Vagina (tissue), 2 donors: ENCODE measurements at regions not wholly inside any gene's neighbourhood (a gene's known extent, or its start where the extent isn't known, plus 50 kb on each side); places are given as distances from the start of the nearest gene placed in this dataset.

ENCODE experiments used
- DNase-seq, 2 donors: peaks; one replicate each; pipeline ENCODE4 v3.0.0-alpha.2; 2017; ENCODE audit errors: extremely low spot score in 2 of 2
- H3K27ac ChIP-seq: fragments of 200-600 bp; sonication (generic); one replicate; pipeline ENCODE4 v1.5.1; 2019
- H3K27me3 ChIP-seq: fragments of 200-600 bp; sonication (generic); one replicate; pipeline ENCODE4 v1.5.1; 2019
- H3K36me3 ChIP-seq, 2 donors: fragments of 200-600 bp; sonication (generic); one replicate each; pipeline ENCODE4 v1.5.1; 2017 to 2019
- H3K4me1 ChIP-seq: fragments of 200-600 bp; sonication (generic); one replicate; pipeline ENCODE4 v1.5.1; 2019
- H3K4me3 ChIP-seq, 2 donors: fragments of 200-600 bp; sonication (generic); 1 replicate in 1 of 2; 2 replicates in 1 of 2; pipeline ENCODE4 v1.5.1; 2016 to 2019
- H3K9me3 ChIP-seq: fragments of 200-600 bp; sonication (generic); one replicate; pipeline ENCODE4 v1.5.1; 2019
- CTCF ChIP-seq, 3 experiments: fragments of 450-650 bp in 2 of 3; fragments of 200-600 bp in 1 of 3; sonication (generic) in 1 of 3; IDR thresholded peaks; one replicate each; pipeline ENCODE4 v1.5.1; 2017 to 2019; ENCODE audit warnings: antibody characterized with exemption in 3 of 3, mild to moderate bottlenecking in 2 of 3, moderate library complexity in 2 of 3
- POLR2A ChIP-seq, 2 donors: fragments of 450-650 bp; IDR thresholded peaks; one replicate each; pipeline ENCODE4 v1.6.1; 2017; ENCODE audit warnings: antibody characterized with exemption in 2 of 2, mild to moderate bottlenecking in 2 of 2, moderate library complexity in 2 of 2
- POLR2AphosphoS5 ChIP-seq, 2 donors: sonication (generic); formaldehyde crosslinking; IDR thresholded peaks; one replicate each; pipeline ENCODE4 v1.9.0; 2017; ENCODE audit warnings: antibody characterized with exemption in 2 of 2, mild to moderate bottlenecking in 2 of 2, low read depth in 1 of 2; ENCODE audit not compliant: insufficient read depth in 1 of 2
- intact Hi-C: fragments of 100-400 bp; cut with DNase I; formaldehyde crosslinking; loops from one replicate; pipeline ENCODE4 v1.15.1; 2023

DNA sequence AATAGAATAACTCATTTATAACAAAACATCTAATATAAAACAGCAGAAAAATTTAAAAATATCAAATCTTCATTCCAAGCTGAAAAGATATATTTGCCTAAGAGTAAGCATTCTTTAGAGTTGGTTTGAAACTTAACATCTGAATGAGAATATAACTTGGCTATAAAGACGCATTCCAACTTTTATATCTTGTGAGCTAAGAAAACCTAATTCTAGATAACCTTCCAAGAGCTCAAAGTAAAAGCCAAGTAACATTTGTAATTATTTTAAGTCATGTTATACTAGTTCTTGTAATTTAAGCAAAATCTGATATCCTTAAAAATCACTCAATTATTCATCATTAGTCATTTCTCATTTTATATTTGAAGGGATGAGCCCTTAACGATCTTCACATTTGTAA is 368.9 kb downstream of the C12orf50 start:
- intact Hi-C loops, result no loop called here
- H3K4me1 ChIP-seq, result no peaks in the 10 kb centered on the region
- H3K36me3 ChIP-seq, result no peaks in the 10 kb centered on the region
- no peaks in the 10 kb centered on the region for H3K9me3 ChIP-seq
- no peak for DNase-seq
- H3K27me3 ChIP-seq, result no peaks in the 10 kb centered on the region
- TF ChIP-seq CTCF (IDR thresholded peaks at IDR 0.05) (no peak), POLR2A (IDR thresholded peaks at IDR 0.05) (no peak), POLR2AphosphoS5 (IDR thresholded peaks at IDR 0.05; ENCODE audit: insufficient read depth in 1 of 2, low read depth in 1 of 2) (no peak)
- no peak overlapping the region for H3K27ac ChIP-seq
- no peak overlapping the region for H3K4me3 ChIP-seq

DNA sequence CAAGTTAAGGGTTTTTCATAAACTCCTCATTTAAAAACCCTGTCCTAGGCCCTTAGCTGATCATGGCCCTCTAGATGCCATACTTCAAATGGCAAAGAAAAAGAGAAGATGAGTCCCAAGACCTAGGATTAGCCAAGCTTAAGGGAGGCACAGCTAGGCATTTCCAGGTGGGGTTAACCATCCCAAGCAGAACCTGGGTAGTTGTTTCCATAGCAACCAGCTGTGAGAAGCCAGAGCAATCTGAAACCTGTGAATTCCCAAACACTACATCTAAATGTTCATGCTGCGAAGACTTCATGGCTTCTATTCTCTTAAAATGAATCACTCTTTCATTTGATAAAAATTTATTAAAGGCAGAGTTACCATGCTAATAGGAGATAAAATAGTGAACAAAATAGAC is 372.9 kb downstream of the C12orf50 start:
- no peaks in the 10 kb centered on the region for H3K4me1 ChIP-seq
- DNase-seq, result no peak
- TF ChIP-seq POLR2AphosphoS5 (IDR thresholded peaks at IDR 0.05; ENCODE audit: insufficient read depth in 1 of 2, low read depth in 1 of 2) (no peak), POLR2A (IDR thresholded peaks at IDR 0.05) (no peak), CTCF (IDR thresholded peaks at IDR 0.05) (no peak)
- intact Hi-C loops, result no loop called here
- H3K36me3 ChIP-seq, result no peaks in the 10 kb centered on the region
- no peak overlapping the region for H3K27ac ChIP-seq
- no peak overlapping the region for H3K4me3 ChIP-seq
- no peaks in the 10 kb centered on the region for H3K9me3 ChIP-seq
- no peaks in the 10 kb centered on the region for H3K27me3 ChIP-seq

GRCh38 chr12:87651670-87652425 is 377.4 kb downstream of the C12orf50 start:
- Histone ChIP-seq H3K36me3 (no peaks in the 10 kb centered on the region), H3K4me3 (no peak overlapping the region), H3K4me1 (no peaks in the 10 kb centered on the region), H3K9me3 (no peaks in the 10 kb centered on the region), H3K27me3 (no peaks in the 10 kb centered on the region), H3K27ac (no peak overlapping the region)
- intact Hi-C loops, result no loop called here
- TF ChIP-seq POLR2AphosphoS5 (IDR thresholded peaks at IDR 0.05; ENCODE audit: insufficient read depth in 1 of 2, low read depth in 1 of 2) (no peak), POLR2A (IDR thresholded peaks at IDR 0.05) (no peak), CTCF (IDR thresholded peaks at IDR 0.05) (no peak)
- DNase-seq, result no peak

DNA sequence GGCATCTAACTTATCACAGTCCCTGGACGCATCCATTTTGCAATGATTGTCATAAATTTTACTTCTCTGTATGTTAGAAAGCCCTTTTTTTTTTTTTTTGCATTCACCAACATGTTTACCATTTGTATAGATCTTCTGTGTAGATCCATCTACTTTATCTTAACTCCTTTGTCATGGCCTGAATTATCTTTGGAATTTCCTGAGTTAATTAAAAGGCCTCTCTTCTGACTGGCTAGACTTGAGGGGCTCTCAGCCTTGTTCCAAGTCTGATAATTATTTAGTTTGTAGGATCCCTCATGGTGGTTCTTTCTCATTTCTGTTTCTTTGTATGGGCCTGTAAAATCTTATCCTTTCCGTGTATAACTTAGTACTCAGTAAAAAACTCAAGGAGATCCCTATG is 387.0 kb downstream of the C12orf50 start:
- Histone ChIP-seq H3K27ac (no peak overlapping the region), H3K27me3 (no peaks in the 10 kb centered on the region), H3K36me3 (no peaks in the 10 kb centered on the region), H3K4me3 (no peak overlapping the region), H3K9me3 (no peaks in the 10 kb centered on the region), H3K4me1 (no peaks in the 10 kb centered on the region)
- TF ChIP-seq POLR2AphosphoS5 (IDR thresholded peaks at IDR 0.05; ENCODE audit: insufficient read depth in 1 of 2, low read depth in 1 of 2) (no peak), POLR2A (IDR thresholded peaks at IDR 0.05) (no peak), CTCF (IDR thresholded peaks at IDR 0.05) (no peak)
- intact Hi-C loops, result no loop called here
- no peak for DNase-seq

DNA sequence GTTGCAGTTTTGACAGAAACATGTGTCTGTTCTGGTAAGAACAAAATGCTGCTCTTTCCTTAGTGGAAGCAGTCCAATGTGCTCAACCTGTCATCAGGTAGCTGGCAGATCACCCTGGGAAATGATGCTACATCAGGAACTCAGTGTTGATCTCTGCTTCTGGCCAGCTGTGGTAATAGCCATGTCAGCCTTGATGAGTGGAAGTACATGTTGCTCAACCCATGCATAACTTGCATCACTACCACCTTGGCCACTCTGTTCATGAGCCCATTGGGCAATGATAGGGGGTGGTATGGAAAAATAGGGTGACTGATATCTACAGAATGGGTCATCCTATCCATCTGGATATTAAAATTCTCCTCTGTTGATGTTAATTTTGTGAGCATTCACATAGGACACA is 411.0 kb downstream of the C12orf50 start:
- intact Hi-C loops, result no loop called here
- Histone ChIP-seq H3K9me3 (no peaks in the 10 kb centered on the region), H3K4me3 (no peak overlapping the region), H3K4me1 (no peaks in the 10 kb centered on the region), H3K27me3 (no peaks in the 10 kb centered on the region), H3K36me3 (no peaks in the 10 kb centered on the region), H3K27ac (no peak overlapping the region)
- no peak for DNase-seq
- no peak for TF ChIP-seq POLR2A (IDR thresholded peaks at IDR 0.05)
- no peak for TF ChIP-seq CTCF (IDR thresholded peaks at IDR 0.05)
- no peak for TF ChIP-seq POLR2AphosphoS5 (IDR thresholded peaks at IDR 0.05; ENCODE audit: insufficient read depth in 1 of 2, low read depth in 1 of 2)
